Right forelimb (tissue), 1 donor: ENCODE measurements at regions not wholly inside any gene's neighbourhood (a gene's known extent, or its start where the extent isn't known, plus 50 kb on each side); places are given as distances from the start of the nearest gene placed in this dataset.
"Not testable (repeated sequence)": the region's sequence is repeated elsewhere in the genome, so short reads cannot be mapped to it uniquely, and the experiment has no call there.

Experiments
- DNase-seq: peaks from one replicate; pipeline ENCODE4 v3.0.0-alpha.2; 2018

- DNase-seq = no peak
Measured at GRCh38 chr1:229888157-229888556, 178.9 kb upstream of the GALNT2 start.

DNA sequence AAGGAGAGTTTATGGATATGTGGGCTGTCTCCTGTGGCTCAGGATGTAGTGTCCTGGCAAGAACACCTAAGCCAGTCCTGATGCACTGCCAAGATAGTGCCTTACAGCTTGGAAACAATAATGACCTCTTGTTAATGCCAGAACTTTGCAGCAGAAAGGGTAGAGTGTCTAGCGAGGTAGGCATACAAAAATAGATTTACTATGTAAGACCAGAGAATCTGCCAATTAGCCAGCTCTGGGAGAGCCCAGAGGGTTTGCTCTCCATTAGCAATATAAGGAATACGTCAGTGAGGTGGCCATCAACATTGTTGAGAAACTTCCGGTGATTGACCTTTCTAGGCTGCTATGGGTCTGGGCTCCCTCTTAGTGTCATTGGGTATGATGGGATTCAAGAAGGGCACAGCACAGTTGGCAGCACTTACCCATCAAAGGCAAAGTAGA is 178.5 kb upstream of the GALNT2 start:
- DNase-seq = no peak

GRCh38 chr1:229889031-229889517 is 178.0 kb upstream of the GALNT2 start:
- DNase-seq = no peak

DNA sequence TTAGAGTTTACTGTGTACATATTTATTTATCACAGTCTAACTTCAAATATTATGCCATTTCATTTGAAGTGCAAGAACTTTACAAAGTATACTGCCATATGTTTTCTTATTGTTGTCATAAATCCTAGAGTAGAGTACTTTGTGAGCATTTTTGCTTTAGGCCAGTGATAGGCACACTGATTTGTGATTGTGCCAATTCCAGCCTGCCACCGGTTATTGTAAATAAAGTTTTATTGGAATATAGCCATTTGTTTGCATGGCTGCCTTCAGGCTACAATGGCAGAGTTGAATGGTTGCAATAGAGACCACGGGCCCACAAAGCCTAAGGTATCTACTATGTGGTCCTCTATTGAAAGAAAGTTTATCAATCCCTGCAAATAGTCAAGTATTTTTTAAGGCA is 175.8 kb upstream of the GALNT2 start:
- DNase-seq = no peak

GRCh38 chr1:229892515-229893117 is 174.4 kb upstream of the GALNT2 start:
- no peak for DNase-seq

DNA sequence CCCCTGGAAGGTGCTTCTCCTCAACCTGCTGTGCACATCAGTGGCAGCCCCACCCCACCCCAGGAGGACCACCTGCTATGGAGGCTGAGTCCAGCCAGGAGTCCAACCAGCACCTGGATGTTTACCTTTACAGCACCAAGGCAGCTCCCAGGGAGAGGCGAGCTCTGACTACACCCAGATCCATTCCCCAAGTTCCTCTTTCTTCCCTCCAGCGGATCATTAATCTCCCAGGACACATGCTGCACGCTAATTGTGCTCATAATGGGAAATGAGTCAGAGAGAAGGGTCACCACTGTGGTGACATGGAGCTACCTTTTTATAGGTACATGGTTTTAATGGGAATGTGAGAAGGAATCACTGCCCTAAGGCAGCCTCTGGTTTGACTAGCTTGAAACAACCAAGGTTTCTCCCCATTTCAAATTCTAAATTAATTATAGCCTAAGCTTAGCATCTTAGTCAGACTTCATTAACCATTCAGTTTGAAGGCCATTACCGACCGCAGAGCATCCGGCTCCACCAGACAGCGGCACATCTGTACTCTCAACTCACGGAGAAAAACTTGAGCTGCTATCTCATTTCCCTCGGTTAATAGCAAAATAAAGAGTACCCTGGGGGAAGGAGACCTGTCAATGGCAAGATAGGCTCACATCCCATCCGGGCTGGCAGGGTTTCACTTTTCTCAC is 173.1 kb upstream of the GALNT2 start:
- DNase-seq = no peak

DNA sequence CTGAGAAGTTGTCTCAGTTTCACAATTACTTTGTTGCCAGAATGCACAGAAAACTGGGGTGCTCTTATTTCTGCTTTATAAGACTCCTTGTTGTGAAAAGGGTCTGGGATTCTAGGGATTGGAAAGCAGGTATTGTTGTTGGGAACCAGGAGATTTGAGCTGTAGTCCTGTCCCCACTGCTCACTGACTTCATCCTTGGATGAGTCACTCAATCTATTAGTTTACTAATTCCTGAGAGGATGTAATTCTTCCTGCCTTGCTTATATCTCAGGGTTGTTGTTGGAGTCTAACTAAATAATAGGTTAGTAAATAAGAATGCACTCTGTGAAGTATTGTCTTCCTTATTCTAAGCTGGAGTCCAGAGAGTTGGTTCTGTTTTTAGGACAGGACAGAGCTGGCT is 172.5 kb upstream of the GALNT2 start:
- DNase-seq = no peak

GRCh38 chr1:229895605-229896004 is 171.4 kb upstream of the GALNT2 start:
- no peak for DNase-seq

DNA sequence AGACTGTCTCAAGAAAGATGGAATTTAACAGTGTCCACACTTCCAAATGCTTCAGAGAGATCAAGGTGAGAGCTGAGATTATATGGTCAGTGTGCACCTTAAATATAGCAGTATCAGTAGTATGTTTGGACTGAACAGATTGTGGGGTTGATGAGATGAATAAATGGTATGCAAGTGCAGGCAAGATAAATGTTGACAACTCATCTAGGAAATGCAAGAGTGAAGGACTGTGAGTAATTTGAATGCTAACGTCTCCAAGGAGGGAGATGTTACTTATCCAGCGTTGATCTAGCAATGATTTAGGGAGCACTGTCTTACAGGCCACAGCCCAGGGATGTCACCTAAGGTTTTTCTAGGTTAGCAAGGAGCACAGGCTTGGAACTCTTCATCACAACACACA is 170.7 kb upstream of the GALNT2 start:
- no peak for DNase-seq

- no peak for DNase-seq
Measured at GRCh38 chr1:229896861-229897260, 170.2 kb upstream of the GALNT2 start.

DNA sequence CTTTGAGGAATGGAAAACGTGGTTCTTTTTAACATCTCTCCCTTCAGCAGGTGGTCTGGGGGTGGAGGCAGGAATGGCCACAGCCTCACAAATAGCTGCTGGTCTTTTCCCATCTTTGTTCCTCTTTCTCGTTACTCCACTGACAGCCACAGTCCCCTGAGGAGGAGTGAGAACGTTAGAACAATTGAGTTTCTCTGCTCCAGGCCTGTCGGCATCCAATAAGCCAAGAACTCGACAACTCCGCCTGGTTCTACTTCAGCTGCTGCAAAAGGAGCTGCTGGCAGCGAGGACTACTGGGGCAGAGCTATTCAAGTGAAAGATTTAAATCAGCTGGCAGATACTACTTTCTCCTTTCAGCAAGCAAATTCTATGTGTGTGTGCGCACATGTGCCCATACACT is 169.5 kb upstream of the GALNT2 start:
- no peak for DNase-seq

DNA sequence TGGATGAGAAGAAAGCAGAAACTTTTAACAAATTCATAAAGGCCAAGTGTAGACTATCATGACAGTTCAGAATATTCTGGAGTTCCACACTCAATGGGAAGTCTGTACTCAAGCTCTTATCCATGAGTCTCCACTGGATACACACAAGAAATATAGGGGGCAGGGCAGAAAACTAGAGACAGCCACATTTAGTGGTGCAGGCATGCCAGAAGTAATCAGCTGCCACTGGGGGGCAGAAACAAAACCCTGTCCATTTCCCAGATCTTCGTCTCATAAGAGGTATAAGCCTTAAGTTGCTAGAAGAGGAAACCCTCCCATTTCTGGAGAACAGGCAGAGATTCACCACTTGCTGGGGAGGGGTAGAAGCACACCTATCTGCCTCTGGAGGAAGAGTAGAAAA is 166.8 kb upstream of the GALNT2 start:
- no peak for DNase-seq

DNA sequence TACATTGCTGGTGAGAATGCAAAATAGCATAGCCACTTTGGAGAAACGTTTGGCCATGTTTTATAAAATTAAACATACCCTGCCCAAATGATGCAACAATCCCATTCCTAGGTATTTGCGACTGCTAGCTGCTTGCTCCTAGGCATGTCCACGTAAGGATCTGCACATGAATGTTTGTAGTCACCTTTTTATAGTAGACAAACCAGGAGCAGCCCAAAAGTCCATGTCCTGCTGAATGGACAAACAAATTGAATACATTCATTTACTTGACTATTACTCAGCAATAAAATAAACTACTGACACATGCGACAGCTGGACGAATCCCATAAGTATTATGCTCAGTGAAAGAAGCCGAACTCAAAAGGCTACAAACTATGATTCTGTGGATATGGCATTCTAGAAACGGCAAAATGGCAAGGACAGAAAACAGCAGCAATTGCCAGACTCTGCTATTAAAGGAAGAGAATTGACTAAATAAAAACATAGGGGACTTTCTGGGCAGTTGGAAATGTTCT is 161.9 kb upstream of the GALNT2 start:
- DNase-seq = no peak

DNA sequence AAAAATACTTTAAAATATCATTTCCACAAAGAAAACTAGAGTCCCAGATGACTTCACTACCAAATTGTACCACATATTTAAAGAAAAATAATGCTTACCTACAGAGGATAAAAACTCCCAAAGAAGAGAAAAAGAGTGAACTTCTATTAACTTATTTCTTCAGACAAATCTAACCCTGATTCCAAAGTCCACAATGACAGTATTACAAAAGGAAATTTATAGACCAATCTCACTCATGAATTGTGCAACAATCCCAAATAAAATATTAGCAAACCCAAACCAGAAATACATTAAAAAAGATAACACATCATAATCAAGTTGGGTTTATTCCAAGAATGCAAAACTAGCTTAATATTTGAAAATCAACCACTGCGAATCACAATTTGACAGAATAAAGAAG is 161.4 kb upstream of the GALNT2 start:
- DNase-seq = no peak

DNA sequence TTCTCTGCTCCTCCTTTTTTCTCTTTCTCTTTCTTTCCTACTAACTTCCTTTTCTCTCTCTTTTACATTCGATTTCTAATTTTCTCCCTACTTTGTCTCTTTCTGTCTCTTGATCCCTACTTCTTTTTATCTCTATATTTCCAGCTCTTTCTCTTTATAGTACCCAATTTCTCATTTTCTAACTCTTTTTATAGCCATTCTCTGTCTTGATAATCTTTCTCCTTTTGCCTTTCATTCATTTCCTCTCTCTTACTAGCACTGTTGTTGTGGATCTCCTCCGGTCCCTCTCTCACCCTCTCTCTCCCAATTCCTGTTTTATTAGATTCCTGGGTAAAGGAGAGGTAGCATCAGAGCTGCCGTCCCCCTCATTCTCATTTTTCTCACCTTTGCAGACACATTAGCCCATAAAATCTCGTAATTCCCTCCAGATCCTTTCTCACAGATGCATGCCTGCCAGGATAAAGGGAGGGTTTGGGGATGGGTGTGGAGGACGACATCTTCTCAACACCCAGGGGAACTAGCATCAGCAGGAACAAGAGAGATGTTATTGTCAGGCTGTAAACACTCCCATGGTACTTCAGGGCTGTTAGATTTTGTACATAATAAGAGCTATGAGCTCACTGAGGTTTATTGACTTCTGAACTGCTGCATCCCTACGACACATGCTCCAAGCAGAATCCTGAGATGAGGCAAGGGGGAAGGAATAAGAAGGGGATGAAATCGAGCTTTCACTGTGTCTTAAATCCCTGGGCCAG is 159.0 kb upstream of the GALNT2 start:
- DNase-seq = no peak

DNA sequence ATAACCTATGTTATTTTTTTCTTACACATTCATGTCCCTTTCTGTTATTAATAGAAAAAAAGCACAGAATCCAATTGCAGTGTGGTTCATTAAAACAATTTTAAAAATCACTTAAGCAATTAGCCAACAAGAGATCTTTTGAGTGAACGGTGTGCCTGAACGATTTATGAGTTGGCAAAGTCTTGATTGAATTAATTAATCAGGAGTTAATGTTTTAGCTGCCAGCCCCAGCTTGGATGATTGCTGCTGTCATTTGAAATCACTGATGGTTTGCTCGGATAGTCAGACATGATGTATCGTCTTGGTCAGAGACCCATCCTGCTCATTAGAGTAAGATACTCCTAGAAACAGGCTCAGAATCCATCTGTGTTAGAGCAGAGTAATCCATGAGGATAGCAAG is 158.3 kb upstream of the GALNT2 start:
- no peak for DNase-seq

DNA sequence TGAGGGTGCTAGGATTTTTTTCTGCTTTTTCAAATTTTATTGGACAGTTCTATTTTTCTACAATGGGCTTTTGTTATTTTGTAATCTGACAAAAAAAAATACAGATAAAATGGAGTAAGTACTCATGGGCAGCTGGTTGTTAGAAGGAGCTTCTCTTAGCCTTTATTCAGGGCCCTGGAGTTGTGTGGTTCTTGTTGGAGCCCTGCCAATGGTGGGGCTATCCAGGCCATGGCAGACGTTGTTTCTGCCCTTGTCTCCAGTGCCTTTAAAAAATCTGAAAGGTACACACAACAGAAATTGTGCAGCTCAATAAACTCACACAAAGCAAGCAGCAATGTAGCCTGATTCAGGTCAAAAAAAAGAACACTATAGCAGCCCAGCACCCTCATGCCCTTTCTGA is 153.5 kb upstream of the GALNT2 start:
- no peak for DNase-seq

DNA sequence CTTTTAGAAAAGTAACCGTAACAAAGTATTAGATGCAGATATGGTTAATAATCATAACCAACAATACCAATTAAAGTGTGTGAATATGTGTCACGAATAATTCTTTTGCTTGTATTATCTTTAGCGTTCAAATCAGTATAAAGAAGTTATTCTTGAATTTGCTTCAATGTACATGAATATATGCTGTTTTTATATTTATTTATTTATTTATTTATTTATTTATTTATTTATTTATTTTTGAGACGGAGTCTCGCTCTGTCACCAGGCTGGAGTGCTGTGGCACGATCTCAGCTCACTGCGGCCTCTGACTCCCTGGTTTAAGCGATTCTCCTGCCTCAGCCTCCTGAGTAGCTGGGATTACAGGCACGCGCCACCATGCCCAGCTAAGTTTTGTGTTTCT is 147.6 kb upstream of the GALNT2 start:
- not testable (repeated sequence) for DNase-seq

- no peak for DNase-seq
Measured at GRCh38 chr1:229920683-229921082, 146.4 kb upstream of the GALNT2 start.

GRCh38 chr1:229922249-229922648 is 144.8 kb upstream of the GALNT2 start:
- DNase-seq = no peak

DNA sequence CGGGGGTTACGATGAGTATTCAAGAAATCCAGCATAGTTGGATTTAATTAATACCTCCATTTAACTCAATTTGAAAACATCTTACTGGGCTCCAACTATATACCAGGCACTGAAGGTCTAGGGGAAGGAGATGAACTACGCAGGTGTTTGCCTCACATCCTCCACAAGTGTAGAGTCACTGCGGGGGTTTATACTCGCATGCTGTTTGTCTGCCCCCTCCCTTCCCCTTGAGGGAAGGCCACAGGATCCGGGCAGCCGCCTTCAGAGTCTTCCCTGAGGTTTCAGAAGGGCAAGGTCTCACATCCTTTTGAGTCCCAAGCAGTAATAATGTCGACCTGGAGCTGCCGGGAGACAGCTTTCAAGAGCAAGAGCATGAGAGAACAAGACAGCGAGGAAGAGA is 142.4 kb upstream of the GALNT2 start:
- no peak for DNase-seq

DNA sequence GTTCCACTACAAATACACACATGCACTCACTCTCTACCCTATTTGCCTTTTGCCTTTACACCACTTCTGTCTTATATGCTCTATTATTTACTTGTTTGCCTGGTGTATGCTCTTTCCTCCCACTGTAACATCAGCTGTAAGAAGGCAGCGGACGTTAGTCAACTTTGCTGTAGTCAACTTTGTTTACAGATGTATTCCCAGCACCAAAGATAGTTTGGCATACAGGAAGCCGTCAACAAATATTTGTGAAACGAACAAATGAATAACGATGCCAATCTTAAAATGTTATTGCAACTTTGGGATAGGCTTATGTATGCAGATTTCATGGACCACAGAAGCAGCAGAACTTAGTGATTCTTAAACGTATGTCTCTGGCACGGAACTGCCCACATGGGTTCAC is 138.3 kb upstream of the GALNT2 start:
- DNase-seq = no peak

- DNase-seq = not testable (repeated sequence)
Measured at GRCh38 chr1:229931751-229932150, 135.3 kb upstream of the GALNT2 start.

DNA sequence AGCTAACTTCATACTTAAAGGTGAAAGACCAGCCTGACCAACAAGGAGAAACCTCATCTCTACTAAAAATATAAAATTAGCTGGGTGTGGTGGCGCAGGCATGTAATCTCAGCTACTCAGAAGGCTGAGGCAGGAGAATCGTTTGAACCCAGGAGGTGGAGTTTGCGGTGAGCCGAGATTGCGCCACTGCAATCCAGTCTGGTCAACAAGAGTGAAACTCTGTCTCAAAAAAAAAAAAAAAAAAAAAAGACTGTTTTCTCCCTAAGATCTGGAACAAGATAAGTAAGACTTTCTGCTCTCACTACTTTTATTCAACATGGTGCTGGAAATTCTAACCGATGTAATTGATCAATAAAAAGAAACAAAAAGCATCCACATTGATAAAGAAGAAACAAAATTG is 131.9 kb upstream of the GALNT2 start:
- not testable (repeated sequence) for DNase-seq
